ENCODE measurements at regions not wholly inside any gene's neighbourhood (a gene's known extent, or its start where the extent isn't known, plus 50 kb on each side); places are given as distances from the start of the nearest gene placed in this dataset.

- no peak for TF ChIP-seq CTCF (conservative IDR thresholded peaks at IDR 0.05; ENCODE audit: low read depth, low read length)
- no peak for TF ChIP-seq EZH2 (IDR thresholded peaks at IDR 0.05; ENCODE audit: low read length, unreplicated experiment)
- TF ChIP-seq EZH2phosphoT487 (IDR thresholded peaks at IDR 0.05; ENCODE audit: borderline replicate concordance, low read length): no peak
These were observed 382.0 kb upstream of the ROBO2 start for GRCh38 chr3:76657909-76658308.
